ENCODE measurements at regions not wholly inside any gene's neighbourhood (a gene's known extent, or its start where the extent isn't known, plus 50 kb on each side); places are given as distances from the start of the nearest gene placed in this dataset.

- TF ChIP-seq, protein P1, sequence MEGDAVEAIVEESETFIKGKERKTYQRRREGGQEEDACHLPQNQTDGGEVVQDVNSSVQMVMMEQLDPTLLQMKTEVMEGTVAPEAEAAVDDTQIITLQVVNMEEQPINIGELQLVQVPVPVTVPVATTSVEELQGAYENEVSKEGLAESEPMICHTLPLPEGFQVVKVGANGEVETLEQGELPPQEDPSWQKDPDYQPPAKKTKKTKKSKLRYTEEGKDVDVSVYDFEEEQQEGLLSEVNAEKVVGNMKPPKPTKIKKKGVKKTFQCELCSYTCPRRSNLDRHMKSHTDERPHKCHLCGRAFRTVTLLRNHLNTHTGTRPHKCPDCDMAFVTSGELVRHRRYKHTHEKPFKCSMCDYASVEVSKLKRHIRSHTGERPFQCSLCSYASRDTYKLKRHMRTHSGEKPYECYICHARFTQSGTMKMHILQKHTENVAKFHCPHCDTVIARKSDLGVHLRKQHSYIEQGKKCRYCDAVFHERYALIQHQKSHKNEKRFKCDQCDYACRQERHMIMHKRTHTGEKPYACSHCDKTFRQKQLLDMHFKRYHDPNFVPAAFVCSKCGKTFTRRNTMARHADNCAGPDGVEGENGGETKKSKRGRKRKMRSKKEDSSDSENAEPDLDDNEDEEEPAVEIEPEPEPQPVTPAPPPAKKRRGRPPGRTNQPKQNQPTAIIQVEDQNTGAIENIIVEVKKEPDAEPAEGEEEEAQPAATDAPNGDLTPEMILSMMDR (IDR thresholded peaks at IDR 0.05) = no peak
- TF ChIP-seq EP300 (IDR thresholded peaks at IDR 0.05; ENCODE audit: low read depth) (no peak), POLR2AphosphoS5 (IDR thresholded peaks at IDR 0.05) (no peak)
Measured at GRCh38 chr5:120910629-120911028, 446.5 kb downstream of the PRR16 start.

Measured in transverse colon (tissue), 4 donors.